Astrocyte (in vitro differentiated cells and primary cell): ENCODE measurements at regions not wholly inside any gene's neighbourhood (a gene's known extent, or its start where the extent isn't known, plus 50 kb on each side); places are given as distances from the start of the nearest gene placed in this dataset.

Experiments used
- CTCF ChIP-seq: IDR thresholded peaks from 2 replicates; pipeline ENCODE4 v1.5.1; 2011; ENCODE audit warnings: low read depth, mild to moderate bottlenecking, inconsistent platforms, low read length, moderate library complexity; ENCODE audit not compliant: insufficient read depth
- EZH2 ChIP-seq: IDR thresholded peaks from 2 replicates; pipeline ENCODE4 v1.6.1; 2012; ENCODE audit warnings: mild to moderate bottlenecking, low read length, inconsistent platforms; ENCODE audit not compliant: insufficient read depth

- TF ChIP-seq CTCF = no peak
- TF ChIP-seq EZH2 = no peak
Observed at GRCh38 chr4:31662951-31663350, 942.8 kb downstream of the PCDH7 start.
